ENCODE measurements at regions not wholly inside any gene's neighbourhood (a gene's known extent, or its start where the extent isn't known, plus 50 kb on each side); places are given as distances from the start of the nearest gene placed in this dataset.

GRCh38 chr14:45940318-45940717, 687.3 kb upstream of the MIS18BP1 start:
- TF ChIP-seq CTCF (IDR thresholded peaks at IDR 0.05; ENCODE audit: insufficient read depth, low read length) (no peak), REST (IDR thresholded peaks at IDR 0.05; ENCODE audit: insufficient replicate concordance, low read depth) (no peak), SPI1 (IDR thresholded peaks at IDR 0.05; ENCODE audit: borderline replicate concordance, low read depth) (no peak)

Measured in HL-60 (cell line).